ENCODE measurements at regions not wholly inside any gene's neighbourhood (a gene's known extent, or its start where the extent isn't known, plus 50 kb on each side); places are given as distances from the start of the nearest gene placed in this dataset.

DNA sequence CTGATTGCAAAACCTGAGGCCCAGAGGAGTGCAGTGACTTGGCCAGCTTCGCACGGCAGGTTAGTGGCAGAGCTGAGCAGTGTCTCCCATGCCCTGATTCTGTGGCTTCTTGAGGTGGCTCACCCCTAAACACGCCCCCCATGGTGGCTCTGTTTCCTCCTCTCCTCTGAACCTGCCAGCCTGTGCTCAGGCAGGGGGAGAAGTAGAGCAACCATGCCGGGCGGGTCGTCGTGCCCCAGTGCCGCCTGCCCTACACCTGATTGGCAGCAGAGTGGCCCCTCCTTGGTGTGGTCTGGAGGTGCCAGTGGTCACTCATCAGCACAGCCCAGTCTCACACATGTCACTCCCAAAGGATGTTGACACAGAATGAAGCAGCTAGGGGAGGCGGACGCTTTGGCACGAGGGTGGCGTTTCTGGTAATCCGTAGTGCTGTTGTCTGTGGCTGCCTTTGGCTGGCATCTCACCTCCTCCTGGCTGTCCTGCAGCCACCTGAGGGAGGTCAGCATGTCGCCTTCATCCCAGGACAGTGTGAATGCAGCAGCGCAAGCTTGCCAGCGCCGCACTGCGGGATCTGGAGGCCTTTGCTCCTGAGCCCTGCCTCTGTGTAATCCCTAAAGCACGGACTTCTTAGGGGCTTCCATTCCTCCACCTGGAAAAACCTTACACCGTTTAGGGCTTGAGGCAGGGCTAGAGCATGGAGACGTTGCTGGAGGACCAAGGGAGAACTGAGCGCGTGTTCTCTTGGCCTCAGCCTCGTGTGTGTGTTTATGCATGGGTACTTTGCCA is 294.7 kb downstream of the SEC14L1 start:
- no peak for DNase-seq

GRCh38 chr17:77436058-77436442 is 295.3 kb downstream of the SEC14L1 start:
- DNase-seq, result no peak

- no peak for DNase-seq
Observed at GRCh38 chr17:77436481-77436880, 295.7 kb downstream of the SEC14L1 start.

DNA sequence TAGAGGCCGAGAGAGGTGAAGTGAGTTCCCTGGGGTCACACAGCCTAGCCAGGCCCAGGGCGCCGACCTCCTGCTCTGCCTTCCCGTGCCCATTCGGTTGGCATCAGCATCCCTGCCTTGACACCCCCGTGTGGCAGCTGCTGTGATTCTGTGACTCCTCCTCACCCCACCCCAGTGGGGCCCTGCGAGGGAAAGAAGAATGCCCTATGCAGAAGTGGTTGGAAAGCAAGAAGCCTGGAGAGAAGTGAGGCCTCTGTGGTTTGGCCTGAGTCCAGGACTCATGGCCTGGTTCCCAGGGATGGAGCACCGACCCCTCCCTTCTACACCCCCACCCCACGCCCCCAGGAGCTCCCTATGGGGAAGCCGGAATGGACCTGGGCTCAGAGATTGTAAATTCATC is 296.2 kb downstream of the SEC14L1 start:
- DNase-seq, result no peak

GRCh38 chr17:77437747-77438146 is 297.0 kb downstream of the SEC14L1 start:
- no peak for DNase-seq

- no peak for DNase-seq
Observed at GRCh38 chr17:77438241-77439188, 297.7 kb downstream of the SEC14L1 start.

DNA sequence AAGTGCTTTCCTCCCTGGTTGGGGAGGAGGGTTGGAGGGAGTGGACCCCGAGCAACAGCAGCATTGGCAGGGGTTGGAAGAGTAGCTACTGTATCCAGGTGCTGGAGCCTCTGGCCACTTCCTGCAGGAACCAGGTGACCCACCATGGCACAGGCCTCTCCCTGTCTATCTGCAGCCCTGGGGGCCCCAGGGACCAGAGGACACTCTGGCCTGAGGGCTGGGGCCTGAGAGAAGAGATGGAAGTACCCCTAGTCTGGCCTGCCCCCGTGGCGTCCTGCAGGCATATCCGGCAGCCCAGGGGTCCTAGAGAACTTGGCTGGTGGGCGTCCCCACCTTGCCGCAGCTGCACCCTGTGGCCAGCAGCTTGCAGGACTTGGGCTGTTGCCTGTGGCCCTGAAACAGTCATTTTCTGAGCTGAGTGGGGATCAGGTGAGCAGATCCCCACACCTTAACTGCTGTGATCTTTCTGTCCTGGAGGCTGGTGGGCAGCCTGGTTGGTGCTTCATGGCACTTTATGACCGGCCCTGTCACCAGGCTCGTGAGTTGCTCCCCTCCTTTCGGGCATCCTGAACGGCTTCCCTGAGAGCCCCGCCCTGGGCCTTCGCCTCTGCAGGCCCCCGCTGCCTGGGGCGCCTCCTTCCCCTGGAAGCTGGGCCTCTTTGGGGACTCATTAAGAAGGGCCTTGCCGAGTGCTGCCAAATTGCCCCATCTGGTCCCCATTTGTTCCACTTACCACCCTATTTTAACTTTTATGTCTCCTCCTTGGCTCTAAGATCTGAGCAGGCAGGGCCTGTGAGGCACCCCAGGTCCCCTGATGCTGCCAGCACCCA is 298.6 kb downstream of the SEC14L1 start:
- no peak for DNase-seq

- DNase-seq, result no peak
Observed at GRCh38 chr17:77440560-77440981, 299.8 kb downstream of the SEC14L1 start.

- DNase-seq, result peak in 1 of 2 experiments; percentile 14
Observed at GRCh38 chr17:77441130-77441920, 300.6 kb downstream of the SEC14L1 start.

GRCh38 chr17:77441940-77442339 is 301.2 kb downstream of the SEC14L1 start:
- DNase-seq, result no peak

- DNase-seq, result no peak
Observed at GRCh38 chr17:77442976-77443747, 302.4 kb downstream of the SEC14L1 start.

DNA sequence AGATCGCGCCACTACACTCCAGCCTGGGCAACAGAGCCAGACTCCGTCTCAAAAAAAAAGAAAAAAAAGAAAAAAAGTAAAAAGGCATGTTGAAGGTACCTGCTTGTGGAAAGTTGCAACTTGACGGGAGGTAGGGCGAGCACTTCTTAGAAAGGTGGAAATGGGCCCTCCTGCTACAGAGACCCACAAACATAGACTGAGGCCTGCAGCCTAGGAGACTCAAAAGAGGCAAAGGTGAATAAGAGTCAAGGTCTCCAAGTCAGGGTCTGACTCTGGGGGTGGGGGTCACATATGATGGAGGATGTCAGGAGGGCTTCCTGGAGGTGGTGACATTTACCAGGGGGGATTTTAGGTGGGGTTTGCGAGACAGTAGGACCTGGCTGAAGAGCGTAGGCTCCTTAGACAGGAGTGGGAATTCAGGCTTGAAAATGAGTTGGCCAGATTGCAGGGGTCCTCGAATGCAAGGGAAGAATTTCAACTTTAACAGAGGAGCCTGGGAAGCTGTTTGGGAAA is 303.0 kb downstream of the SEC14L1 start:
- DNase-seq, result no peak

DNA sequence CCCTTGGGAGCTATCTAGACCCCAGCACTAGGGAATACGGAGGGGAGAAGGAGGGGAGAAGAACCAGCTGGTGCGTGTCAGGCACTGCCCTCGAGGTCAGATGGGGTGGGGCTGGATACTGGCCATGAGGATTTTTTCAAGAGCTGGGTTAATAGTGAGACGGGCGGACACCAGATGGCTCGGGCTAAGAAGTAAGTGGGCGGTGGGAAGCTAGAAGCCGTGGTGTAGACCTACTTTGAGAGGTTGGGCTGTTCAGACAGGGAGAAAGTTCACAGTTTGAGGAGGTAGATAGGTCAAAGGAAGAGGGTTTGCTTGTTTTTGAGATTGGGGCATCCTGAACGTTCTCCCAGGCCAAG is 303.8 kb downstream of the SEC14L1 start:
- no peak for DNase-seq

- DNase-seq, result no peak
Observed at GRCh38 chr17:77444984-77445759, 304.4 kb downstream of the SEC14L1 start.

GRCh38 chr17:77445760-77446532 is 305.2 kb downstream of the SEC14L1 start:
- DNase-seq, result no peak

GRCh38 chr17:77446940-77447634 is 306.3 kb downstream of the SEC14L1 start:
- DNase-seq, result no peak

- DNase-seq, result no peak
Observed at GRCh38 chr17:77449373-77449907, 308.7 kb downstream of the SEC14L1 start.

DNA sequence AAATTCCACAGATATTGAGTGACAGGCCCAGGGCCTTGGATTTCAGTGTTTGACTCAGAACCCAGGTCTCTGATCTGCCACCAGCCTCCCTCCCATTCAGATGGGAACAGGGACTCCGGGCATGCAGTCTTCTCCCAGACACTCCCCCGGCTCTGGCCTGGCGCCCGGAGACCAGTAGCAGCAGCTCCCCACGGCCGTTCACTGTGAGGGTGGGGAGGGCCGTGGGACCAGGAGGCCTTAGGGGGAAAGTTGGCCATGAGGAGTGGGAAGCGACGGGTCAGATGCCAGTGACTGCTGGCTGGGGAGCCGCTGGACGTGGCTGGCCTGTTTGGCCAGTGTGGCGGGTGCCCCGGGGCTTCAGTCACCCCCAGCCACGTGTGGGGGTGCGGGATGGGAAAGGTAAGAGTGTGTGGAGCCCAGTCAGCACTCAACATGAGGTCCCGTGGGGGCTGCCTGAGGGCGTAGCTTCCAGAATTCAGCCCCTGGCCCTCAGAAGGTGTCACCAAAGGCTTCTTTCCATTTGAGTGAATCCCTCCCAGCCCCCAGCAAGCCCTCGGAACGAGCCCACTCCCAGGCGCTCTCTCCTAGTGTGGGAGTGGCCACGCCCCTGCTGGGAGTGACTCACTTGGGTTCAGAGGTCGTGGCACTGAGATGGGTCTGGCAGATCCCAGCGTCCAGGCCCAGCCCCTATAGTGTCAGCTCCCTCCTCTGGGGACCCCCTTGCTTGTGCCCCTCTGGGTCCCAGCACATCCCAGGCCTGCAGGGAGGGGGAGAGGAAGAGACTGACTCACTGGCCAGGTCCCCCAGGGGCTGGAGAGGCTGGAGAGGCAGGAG is 309.4 kb downstream of the SEC14L1 start:
- peak in 1 of 2 experiments; percentile 7 for DNase-seq
